ENCODE measurements at regions not wholly inside any gene's neighbourhood (a gene's known extent, or its start where the extent isn't known, plus 50 kb on each side); places are given as distances from the start of the nearest gene placed in this dataset.
A peak's percentile ranks its signal among the peaks of the same experiment; 100 is the strongest.

- intact Hi-C loops (cut with DNase I) = no loop called here
- TF ChIP-seq POLR2A (IDR thresholded peaks at IDR 0.05) = no peak
- no peak for TF ChIP-seq CTCF (IDR thresholded peaks at IDR 0.05)
- ATAC-seq (peak in 3 of 4 donors; percentile 20 to 84 (median 83)), DNase-seq (peak; percentile 45 to 73 (median 72))
- Histone ChIP-seq H3K27ac (no peak overlapping the region), H3K36me3 (no peaks in the 10 kb centered on the region), H3K4me1 (no peaks in the 10 kb centered on the region), H3K9me3 (no peaks in the 10 kb centered on the region), H3K4me3 (no peak overlapping the region), H3K27me3 (no peaks in the 10 kb centered on the region)
- 31% methylated on average over 5 of the region's 7 CpGs for WGBS (ENCODE audit: insufficient coverage, low coverage, low lambda C conversion rate, missing lambda C conversion rate)
These were observed 72.0 kb upstream of the KSR1 start for GRCh38 chr17:27384261-27384701.

GRCh38 chr17:27384726-27385125, 71.5 kb upstream of the KSR1 start:
- Histone ChIP-seq H3K36me3 (no peaks in the 10 kb centered on the region), H3K27ac (no peak overlapping the region), H3K27me3 (no peaks in the 10 kb centered on the region), H3K4me3 (no peak overlapping the region), H3K4me1 (no peaks in the 10 kb centered on the region), H3K9me3 (no peaks in the 10 kb centered on the region)
- DNase-seq = no peak
- 92% methylated on average over 2 of the region's 2 CpGs for WGBS (ENCODE audit: insufficient coverage, low coverage, low lambda C conversion rate, missing lambda C conversion rate)
- ATAC-seq = no peak
- TF ChIP-seq POLR2A (IDR thresholded peaks at IDR 0.05) (no peak), CTCF (IDR thresholded peaks at IDR 0.05) (no peak)
- intact Hi-C loops (cut with DNase I) = no loop called here

- TF ChIP-seq CTCF (IDR thresholded peaks at IDR 0.05) (no peak), POLR2A (IDR thresholded peaks at IDR 0.05) (no peak)
- intact Hi-C loops (cut with DNase I) = no loop called here
- WGBS (ENCODE audit: insufficient coverage, low coverage, low lambda C conversion rate, missing lambda C conversion rate) = 100% methylated on average over 1 of the region's 1 CpG
These were observed 70.6 kb upstream of the KSR1 start for GRCh38 chr17:27385626-27386025.

GRCh38 chr17:27386206-27387075, 69.8 kb upstream of the KSR1 start:
- no peak for DNase-seq
- no peaks in the 10 kb centered on the region for H3K36me3 ChIP-seq
- no peaks in the 10 kb centered on the region for H3K9me3 ChIP-seq
- WGBS (ENCODE audit: insufficient coverage, low coverage, low lambda C conversion rate, missing lambda C conversion rate) = 76% methylated on average over 6 of the region's 12 CpGs
- ATAC-seq = no peak
- no peak overlapping the region for H3K27ac ChIP-seq
- intact Hi-C loops (cut with DNase I) = no loop called here
- no peaks in the 10 kb centered on the region for H3K27me3 ChIP-seq
- H3K4me3 ChIP-seq = no peak overlapping the region
- H3K4me1 ChIP-seq = no peaks in the 10 kb centered on the region
- no peak for TF ChIP-seq CTCF (IDR thresholded peaks at IDR 0.05)
- TF ChIP-seq POLR2A (IDR thresholded peaks at IDR 0.05) = no peak

More at GRCh38 chr17:27385626-27386025, 70.6 kb upstream of the KSR1 start:
- H3K4me1 ChIP-seq = no peaks in the 10 kb centered on the region
- H3K27me3 ChIP-seq = no peaks in the 10 kb centered on the region
- H3K27ac ChIP-seq = no peak overlapping the region
- ATAC-seq = no peak
- no peaks in the 10 kb centered on the region for H3K36me3 ChIP-seq
- no peak overlapping the region for H3K4me3 ChIP-seq
- H3K9me3 ChIP-seq = no peaks in the 10 kb centered on the region
- no peak for DNase-seq

All from right lobe of liver (tissue), 6 donors.